Pons (tissue), 1 donor: ENCODE measurements at regions not wholly inside any gene's neighbourhood (a gene's known extent, or its start where the extent isn't known, plus 50 kb on each side); places are given as distances from the start of the nearest gene placed in this dataset.
"Not testable (repeated sequence)": the region's sequence is repeated elsewhere in the genome, so short reads cannot be mapped to it uniquely, and the experiment has no call there.

Experiments used
- DNase-seq: peaks from one replicate; pipeline ENCODE4 v3.0.0-alpha.2; 2016; ENCODE audit warnings: low spot score

DNA sequence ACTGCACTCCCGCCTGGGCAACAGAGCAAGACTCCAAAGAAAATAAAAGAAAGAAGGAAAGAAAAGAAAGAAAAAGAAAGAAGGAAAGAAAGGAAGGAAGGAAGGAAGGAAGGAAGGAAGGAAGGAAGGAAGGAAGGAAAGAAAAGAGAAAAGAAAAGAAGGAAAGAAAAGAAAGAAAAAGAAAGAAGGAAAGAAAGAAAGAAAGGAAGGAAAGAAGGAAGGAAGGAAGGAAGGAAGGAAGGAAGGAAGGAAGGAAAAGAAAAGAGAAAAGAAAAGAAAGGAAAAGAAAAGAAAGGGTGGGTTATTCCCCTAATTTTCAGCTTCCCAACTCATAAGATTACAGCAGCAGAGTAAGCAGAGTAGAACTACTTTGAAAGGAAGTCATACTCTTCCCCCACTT, 64.4 kb downstream of the TMEM200C start:
- not testable (repeated sequence) for DNase-seq

DNA sequence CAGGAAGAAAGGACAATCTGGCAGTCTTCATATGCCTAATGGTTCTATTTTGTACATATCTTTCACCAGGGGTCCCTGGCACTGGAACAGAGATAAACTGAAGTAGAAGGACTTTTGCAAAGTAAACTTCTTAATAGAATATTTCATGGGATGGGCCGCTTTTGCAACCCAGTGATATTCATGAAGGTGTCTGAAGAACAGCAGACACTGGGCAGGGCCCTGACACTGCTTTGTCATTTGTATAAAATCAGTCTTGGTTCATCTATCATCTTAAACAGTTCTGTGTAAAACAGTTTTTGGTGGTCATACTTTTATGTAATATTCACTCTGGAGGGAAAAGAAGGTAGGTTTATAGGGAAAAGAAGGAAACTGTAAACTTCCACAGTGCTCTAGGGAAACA, 66.4 kb downstream of the TMEM200C start:
- no peak for DNase-seq

DNA sequence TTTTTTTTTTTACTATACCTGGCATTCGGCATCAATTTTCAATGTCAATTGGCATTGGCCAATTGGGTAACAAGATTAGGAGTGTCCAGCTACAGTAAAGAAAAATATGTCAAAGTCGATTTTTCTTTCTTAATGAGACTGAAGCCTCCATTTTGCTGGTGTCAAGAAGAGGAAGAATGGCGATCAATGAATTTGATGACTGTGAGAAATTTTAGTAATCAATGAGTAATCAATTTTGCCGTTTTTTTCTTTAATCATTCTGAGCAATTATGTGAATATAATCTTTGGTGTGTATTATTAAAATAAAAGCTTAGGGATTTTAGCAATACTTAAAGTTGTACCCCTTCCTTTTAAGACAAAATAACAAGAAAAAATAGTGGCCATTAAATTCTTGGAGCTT, 69.7 kb downstream of the TMEM200C start:
- no peak for DNase-seq

DNA sequence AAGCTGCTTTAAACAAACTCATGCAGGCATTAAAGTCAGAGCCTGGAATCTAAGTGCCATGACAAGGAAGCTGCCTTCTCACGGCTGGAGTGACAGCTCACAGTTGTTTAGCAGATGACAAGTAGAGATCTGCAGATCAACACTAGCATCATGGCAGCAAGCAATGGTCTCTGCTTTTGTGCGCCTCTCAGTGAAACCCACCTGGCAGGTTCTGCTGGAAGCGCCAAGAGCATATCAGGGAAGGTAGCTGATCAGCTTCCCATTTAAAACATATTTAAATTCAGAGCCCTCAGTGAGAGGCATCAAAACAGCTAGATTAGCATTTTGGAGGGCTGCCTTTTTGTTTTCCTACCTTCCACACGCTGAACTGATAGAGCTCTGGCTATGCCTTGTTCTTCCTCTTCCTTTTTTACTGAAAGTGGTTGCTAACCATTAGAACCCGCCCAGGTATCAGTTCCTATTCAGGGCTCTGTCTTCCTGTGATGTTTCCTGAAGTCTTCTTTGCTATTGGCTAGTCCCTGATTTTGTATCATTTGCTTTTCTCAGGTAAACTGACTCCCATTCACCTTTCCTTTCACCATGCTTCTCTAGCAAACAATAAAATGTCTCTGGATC, 70.8 kb downstream of the TMEM200C start:
- DNase-seq: no peak

DNA sequence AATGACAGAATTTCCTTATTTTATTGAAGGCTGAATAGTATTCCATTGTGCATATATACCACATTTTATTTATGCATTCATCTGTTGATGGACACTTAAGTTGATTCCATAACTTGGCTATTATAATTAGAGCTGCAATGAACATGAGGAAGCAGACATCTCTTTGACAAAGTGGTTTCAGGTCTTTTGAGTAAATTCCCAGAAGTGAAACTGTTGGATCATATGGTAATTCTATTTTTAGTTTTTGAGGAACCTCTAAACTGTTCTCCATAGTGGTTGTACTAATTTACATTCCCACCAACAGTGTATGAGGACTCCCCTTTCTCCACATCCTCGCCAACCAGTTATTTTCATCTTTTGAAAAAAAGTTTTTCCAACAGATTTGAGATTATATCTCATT, 77.5 kb downstream of the TMEM200C start:
- DNase-seq: peak; percentile 63

DNA sequence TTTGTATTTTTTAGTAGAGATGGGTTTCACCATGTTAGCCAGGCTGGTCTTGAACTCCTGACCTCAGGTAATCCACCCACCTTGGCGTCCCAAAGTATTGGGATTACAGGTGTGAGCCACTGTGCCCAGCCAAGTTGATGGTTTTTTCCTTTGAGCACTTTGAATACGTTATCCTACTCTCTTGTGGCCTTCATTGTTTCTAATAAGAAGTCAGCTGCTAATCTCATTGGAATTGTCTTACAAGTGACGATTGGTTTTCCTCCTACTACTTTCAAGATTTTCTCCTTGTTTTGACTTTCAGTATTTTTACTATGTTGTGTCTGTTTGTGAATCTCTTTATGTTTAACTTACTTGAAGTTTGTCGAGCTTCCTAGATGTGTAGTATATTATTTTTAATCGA, 88.5 kb downstream of the TMEM200C start:
- no peak for DNase-seq

DNA sequence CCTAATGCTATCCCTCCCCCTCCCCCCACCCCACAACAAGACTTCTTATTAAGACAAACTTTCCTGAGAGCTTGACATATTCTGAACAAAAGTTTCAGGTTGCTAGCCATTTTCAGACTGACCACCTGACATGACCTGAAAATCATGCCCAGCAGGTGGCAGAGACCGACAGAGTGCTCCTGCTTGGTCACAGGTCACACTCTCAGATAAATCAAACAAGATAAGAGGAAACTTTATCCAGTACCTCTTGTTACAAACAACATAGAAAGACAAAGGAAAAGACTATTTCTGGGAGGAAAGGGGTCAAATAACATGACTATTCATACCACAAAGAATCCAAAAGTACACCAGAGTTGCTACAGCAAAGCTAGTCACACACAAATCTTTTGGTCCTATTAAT, 107.4 kb downstream of the TMEM200C start:
- no peak for DNase-seq

DNA sequence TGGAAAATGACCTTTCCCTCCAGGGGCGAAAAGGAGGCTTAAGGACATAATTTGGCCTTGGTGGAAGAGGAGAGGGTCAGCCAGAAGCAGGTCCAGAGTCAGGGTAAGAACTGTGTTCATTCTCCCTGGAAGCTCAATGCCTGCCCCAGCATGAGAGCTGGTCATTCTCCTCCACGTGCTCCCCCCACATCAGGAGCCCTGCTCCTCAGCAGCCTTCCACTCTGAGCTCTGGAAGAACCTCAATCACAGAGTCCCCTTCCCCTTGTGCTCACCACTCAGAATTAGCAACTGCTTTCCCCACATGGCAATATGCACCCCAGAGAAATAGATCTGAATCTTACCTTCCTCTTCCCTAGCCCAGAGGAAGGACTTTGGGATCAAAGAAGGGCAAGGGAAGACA, 115.4 kb downstream of the TMEM200C start:
- no peak for DNase-seq

DNA sequence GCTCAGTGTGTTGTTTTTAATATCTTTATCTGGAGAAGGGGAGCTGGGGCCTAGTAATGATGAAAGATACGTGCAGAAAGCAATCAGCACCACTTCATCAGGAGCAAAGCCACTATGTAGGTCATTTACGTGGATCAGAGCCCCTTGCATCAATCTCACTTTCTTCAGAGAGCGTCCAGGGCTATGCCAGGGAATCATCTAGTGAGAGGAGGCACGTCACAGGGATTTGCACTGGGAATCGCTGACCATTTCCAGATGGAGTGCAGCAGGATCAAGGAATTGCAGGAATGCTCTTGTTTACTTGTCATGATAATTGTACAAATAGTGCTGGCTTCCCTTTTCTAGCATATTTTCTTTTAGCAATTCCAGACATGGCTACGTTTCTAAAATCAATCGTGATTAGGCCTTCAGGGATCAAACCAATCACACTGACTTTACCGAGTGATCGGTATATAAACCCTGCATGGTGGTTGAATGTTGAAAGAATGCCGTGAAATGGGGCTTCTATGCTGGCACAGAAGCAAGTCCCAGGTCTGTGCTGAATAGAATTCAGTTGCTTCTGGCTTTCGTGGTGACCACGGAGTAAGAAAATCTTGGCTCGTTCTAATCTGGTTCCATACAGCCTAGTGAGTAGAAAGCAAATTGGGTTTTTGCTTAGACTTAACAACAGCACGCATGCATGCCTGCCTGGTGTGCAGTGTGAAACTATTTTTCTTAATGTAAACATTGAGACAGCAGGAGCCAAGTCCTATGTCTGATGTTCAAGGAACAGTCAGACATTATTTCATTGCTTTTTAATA, 122.8 kb downstream of the TMEM200C start:
- no peak for DNase-seq

DNA sequence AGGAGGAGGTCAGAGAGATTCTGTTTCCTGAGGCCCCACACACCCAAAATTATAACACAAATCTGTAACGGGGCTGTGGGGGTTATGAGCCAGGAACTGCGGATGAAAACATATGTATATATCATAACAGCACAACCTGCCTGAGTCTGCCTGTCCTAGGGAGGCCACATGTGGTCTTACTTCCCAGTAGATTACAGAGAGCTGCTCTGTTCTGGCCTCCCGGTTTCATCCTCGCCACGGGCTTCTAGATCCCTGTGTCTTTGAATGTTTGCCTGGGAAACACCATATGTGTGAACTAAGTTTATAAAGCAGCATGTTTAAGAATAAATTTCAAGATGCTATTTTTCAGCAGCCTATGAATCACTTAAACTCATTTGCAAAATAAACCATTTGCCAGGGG, 124.0 kb downstream of the TMEM200C start:
- no peak for DNase-seq

DNA sequence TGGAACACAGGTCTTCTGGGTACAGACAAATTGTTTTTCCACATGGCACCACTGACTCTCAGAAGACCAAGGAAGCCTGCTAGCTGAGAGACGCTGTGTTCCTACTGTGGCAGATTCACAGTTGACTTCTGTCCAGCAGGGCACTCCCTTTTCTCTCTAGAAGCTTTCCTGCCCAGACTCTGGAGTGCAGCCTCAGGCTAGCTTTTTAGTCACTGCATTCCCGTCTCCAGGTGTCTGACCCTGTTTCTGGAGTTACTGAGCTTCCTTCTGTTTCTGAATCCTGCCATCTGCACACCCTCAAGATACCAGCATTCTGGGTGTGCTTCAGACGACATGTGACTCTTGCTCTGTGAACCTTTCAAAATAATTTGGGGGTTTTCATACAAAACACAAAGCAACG, 125.1 kb downstream of the TMEM200C start:
- DNase-seq: no peak

DNA sequence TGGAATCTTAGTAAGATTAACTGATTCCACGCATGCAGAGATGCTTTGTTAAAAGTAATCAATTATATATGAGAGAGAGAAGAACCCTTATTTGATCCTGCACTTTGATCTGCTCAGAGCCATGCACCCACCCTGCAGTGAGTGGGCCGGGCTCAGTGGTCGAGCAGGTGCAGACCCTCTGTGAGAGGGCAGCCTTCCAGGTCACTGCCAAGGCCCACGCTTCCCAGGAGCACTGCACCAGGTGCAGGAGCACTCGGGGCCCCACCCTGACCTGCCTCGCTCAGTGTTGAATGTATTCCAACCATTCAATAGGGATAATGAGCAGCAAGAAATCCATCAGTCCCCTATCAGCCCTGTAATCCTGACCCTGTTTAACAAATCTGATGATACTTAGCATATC, 126.9 kb downstream of the TMEM200C start:
- DNase-seq: no peak

DNA sequence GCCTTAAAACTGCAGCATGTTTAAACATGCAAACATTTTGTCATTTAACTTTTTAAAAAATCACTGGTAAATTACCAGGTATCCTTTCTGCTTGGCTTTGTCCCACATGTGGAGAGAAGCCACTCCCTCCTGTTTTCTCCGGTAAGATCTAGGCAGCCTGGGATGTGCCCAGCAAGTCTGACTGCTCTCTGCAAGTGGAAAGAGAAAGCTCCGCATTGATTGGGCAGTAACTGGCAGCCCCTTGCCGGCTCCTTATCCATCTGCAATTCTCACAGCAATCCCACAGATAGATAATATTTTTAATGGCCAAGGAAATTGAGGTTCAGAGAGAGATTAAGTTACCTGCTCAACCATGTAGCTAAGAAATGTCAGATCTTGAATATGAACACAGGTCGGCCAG, 136.1 kb downstream of the TMEM200C start:
- DNase-seq: no peak

DNA sequence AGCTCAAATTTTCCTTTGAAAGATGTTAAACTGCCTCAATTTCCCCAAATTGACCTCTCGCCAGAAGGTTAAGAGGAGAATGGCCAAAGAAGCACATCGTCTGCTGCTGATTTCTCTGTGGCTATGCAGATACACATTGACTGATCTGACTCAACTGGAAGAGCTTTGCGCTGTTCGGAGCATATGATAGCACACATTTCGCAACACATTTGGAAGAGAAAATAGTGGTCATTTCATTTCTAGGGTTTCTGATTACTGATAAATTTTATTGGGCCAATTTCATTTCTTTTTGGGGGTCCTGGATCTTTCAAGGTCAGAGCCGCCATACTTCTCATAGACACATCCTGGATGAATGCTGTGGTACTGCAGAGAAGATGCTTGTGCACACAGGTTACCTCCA, 138.5 kb downstream of the TMEM200C start:
- DNase-seq: no peak

DNA sequence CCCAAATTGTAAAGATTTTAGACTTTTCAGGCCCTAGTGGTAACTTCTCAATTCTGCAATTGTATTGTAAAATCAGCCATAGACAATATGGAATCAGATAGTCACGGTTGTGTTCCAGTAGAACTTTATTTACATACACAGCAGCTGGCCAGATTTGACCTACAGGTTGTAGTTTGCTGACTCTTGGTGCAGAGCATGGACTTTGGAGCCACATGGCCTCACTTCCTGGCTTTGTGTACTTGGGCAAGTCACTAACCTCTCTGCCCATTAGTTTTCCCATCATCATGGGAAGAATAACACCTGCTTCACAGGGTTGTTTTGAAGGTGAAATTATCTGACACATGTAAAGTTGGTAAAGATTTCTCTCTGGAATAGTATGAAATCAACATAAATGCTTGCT, 147.6 kb downstream of the TMEM200C start:
- DNase-seq: no peak

DNA sequence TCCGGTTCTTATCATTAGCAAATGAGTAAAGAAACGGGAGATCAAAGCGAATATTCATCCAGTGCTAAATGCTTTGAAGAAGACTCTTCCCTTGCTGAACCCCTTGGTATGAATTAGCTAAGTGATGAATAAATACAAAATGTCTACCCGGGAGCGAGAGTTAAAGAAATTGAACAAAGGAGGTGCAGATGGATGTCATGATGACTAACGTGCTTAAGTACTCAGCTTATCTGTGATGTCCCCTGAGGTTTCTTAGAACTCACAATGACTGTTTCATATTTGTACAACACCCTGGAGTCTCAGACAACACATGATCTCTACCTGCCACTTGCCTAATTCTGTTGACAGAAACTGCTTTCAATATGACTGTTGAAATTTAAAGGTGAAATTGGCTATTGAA, 148.5 kb downstream of the TMEM200C start:
- DNase-seq: no peak

DNA sequence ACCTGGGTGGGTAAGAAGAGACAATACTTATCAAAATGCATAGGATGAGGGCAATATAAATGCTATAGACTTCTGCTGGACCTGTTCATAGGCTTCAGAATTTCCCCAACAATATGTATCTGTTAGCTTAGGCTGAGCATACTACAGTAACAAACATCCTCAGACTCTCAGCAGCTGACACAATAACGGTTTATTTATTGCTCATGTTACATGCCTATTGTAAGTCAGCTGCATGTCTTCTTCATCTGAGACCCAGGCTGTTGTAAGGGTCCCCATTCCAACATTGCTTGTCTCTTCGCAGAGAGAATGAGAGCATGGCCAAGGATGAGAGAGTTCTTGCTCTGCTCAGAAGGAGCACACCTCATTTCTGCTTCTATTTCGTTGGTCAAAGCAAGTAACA, 150.7 kb downstream of the TMEM200C start:
- DNase-seq: no peak

DNA sequence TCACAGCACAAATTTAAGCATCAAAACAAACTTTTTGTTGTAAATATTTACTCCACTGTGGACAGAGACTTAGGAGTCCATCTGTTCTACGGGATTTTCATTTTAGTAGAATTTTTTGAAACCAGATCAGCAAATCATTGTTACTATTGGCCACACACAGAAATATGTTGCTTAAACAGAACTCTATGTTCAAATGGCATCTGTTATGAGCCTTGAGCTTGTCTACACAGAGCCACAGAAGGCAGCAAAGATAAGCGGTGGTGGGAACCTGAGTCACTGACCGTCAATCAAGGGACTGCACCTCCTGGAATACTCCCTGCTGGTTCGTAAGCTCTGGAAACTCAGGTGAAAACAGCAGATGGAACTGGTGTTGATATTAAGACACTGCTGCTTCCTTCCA, 156.8 kb downstream of the TMEM200C start:
- DNase-seq: no peak

DNA sequence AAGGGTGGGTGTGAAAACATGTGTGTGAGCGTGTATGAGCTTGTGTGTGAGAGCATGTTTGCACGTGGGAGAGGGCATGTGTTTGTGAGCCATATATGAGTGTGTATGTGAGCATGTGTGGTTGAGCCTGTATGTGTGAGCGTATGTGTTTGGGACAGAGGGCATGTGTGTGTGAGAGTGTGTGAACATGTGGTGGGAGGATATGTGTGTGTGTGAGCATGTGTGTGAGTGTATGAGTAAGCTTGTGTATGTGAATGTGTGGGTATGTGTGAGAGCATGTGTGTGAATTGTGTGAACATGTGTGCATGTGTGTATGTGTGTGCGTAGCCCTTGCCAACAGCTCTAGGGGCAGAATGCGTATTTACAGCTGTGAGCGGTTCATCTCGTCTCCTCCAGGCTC, 163.0 kb downstream of the TMEM200C start:
- DNase-seq: no peak

DNA sequence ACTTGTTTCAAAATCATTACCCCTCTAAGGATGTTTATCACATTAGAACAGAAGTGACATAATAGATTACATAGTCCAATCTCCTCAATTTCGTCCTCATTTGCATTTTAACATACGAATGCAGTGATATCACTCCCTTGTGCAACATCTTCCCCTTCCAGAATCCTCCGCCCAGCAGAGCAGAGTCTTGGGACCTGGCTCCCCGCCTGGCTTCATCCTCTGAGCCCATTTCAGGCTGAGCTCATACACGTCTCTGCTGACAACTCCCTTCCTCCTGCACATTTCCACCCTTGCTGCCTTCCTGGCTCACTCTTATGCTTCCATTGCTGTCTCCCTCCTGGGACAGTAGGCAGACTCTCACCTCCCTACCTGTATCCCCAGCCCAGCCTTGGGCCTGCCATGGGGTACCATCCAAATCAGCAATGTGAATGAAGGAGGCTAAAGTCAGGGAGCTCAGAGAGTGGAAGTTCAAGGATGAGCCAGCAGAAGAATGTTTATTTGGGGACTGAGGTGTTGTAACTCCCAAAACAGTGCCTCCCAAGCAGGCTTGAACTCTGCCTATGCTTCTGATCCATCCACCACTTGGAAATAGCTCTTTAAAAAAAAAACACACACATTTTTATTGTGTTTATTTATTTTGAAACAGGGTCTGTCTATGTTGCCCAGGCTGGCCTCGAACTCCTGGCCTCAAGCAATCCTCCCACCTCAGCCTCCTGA, 165.2 kb downstream of the TMEM200C start:
- no peak for DNase-seq

DNA sequence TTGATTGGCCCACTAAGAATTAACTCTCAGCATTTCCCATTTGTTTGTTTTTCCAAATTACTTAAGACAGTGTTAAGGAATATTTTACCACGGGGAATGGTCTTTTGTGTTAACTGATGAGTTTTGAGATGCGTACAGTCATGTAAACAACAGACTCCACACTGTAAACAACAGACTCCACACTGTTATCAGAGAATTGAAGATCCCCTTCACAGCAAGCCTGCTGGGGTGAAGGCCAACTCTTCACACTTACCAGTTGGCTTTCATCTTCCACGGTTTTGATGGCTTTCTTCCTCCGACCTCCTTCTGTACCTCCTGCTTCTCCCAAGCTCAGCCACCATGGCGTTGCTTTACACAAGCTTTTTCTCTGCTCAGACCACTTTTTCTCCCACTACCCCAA, 166.8 kb downstream of the TMEM200C start:
- no peak for DNase-seq

DNA sequence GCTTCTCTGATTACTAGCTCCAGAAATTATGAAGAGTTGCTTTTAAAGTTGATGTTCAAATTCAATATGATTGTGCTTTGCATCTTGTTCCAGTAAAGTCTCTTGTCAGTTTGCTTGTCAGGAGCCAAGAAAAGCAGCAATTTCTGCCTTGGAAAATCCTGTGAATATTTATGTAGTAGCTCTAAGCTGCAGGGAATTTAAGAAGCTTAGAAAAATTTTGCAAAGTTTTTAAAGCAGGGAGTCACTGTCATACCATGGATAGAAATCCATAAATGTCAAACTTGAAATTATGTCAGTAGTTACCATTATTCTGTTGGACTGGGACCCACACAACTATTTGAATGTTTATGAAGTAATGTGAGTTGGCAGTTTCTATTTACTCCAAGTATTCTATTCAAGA, 169.3 kb downstream of the TMEM200C start:
- DNase-seq: no peak

DNA sequence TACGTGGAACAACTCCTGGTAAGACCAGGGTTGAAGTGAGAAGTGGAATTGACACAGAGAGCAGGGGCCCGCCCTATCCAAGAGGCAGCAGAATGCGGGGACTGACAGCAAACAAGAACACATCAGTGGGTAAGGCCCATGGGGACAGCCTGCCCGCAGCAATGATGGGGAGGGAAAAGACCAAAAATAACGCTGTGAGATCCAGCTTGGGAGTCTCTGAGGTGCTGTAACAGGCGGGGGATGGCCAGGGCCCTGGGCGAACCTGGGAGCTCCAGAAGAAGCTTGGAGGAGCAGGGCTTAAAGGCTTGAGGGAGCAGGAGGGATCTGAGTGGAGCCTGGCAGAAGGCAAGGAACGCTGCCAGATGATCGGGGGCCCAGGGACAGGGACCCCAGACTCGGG, 173.4 kb downstream of the TMEM200C start:
- no peak for DNase-seq
